GM12873 (cell line): ENCODE measurements at regions not wholly inside any gene's neighbourhood (a gene's known extent, or its start where the extent isn't known, plus 50 kb on each side); places are given as distances from the start of the nearest gene placed in this dataset.
A peak's percentile ranks its signal among the peaks of the same experiment; 100 is the strongest.

ENCODE experiments used
- CTCF ChIP-seq: IDR thresholded peaks from 2 replicates; pipeline ENCODE4 v1.5.1; 2012; ENCODE audit warnings: low read depth, mild to moderate bottlenecking, moderate library complexity, low read length, control low read depth; ENCODE audit not compliant: insufficient read depth; ENCODE audit errors: missing control alignments

GRCh38 chr12:82047446-82047845 lies 288.3 kb upstream of the PPFIA2 start:
- no peak for TF ChIP-seq CTCF

- TF ChIP-seq CTCF, result no peak
Measured at GRCh38 chr12:82040987-82041743, 282.0 kb upstream of the PPFIA2 start.

- TF ChIP-seq CTCF, result no peak
Measured at GRCh38 chr12:82034769-82035168, 275.6 kb upstream of the PPFIA2 start.

GRCh38 chr12:82029936-82030335 lies 270.8 kb upstream of the PPFIA2 start:
- TF ChIP-seq CTCF, result no peak

GRCh38 chr12:82028772-82029171 lies 269.6 kb upstream of the PPFIA2 start:
- TF ChIP-seq CTCF, result no peak

GRCh38 chr12:82027612-82028011 lies 268.5 kb upstream of the PPFIA2 start:
- no peak for TF ChIP-seq CTCF

GRCh38 chr12:82025462-82025861 lies 266.3 kb upstream of the PPFIA2 start:
- TF ChIP-seq CTCF, result no peak

GRCh38 chr12:82019533-82019932 lies 260.4 kb upstream of the PPFIA2 start:
- TF ChIP-seq CTCF, result peak; percentile 29
